A549 (cell line): ENCODE measurements at regions not wholly inside any gene's neighbourhood (a gene's known extent, or its start where the extent isn't known, plus 50 kb on each side); places are given as distances from the start of the nearest gene placed in this dataset.

ENCODE experiments used
- BHLHE40 ChIP-seq: IDR thresholded peaks from 2 replicates; pipeline ENCODE4 v1.6.1; 2012; ENCODE audit warnings: low read depth, low read length, inconsistent platforms
- CBX2 ChIP-seq: fragments of 200-600 bp; sonication (generic); IDR thresholded peaks from 2 replicates; pipeline ENCODE4 v1.6.1; 2016; ENCODE audit warnings: low read depth, mild to moderate bottlenecking, borderline replicate concordance
- CEBPB ChIP-seq, 2 experiments: fragments of >200 bp in 1 of 2; sonication (Bioruptor Twin) in 1 of 2; formaldehyde crosslinking in 1 of 2; IDR thresholded peaks; 2 replicates each; pipeline ENCODE4 v1.6.1; 2012 to 2016
- EHF ChIP-seq: fragments of 250-450 bp; sonication (Bioruptor Pico); IDR thresholded peaks from 2 replicates; pipeline ENCODE4 v1.5.0; 2020; ENCODE audit warnings: mild to moderate bottlenecking
- EP300 ChIP-seq, 2 experiments: fragments of >200 bp; sonication (Bioruptor Twin); formaldehyde crosslinking; IDR thresholded peaks; 2 replicates in 1 of 2; 3 replicates in 1 of 2; pipeline ENCODE4 v1.6.1; 2016 to 2017
- JUNB ChIP-seq: fragments of >200 bp; sonication (Bioruptor Twin); formaldehyde crosslinking; IDR thresholded peaks from 2 replicates; pipeline ENCODE4 v1.6.1; 2016
- MYC ChIP-seq: IDR thresholded peaks from 2 replicates; pipeline ENCODE4 v1.6.1; 2012; ENCODE audit warnings: mild to moderate bottlenecking, inconsistent platforms, low read length, improper control_type of control experiment, borderline replicate concordance
- PHF8 ChIP-seq: fragments of 200-600 bp; sonication (generic); IDR thresholded peaks from 2 replicates; pipeline ENCODE4 v1.6.1; 2016; ENCODE audit warnings: low read depth, mild to moderate bottlenecking, antibody characterized with exemption, moderate library complexity, borderline replicate concordance
- POLR2A ChIP-seq: IDR thresholded peaks from 2 replicates; pipeline ENCODE4 v1.6.1; 2012; ENCODE audit warnings: mild to moderate bottlenecking, low read length
- SMC3 ChIP-seq: fragments of >200 bp; sonication (Bioruptor Twin); formaldehyde crosslinking; IDR thresholded peaks from 3 replicates; pipeline ENCODE4 v1.6.1; 2018; ENCODE audit warnings: inconsistent platforms
- SREBF2 ChIP-seq: fragments of 450-650 bp; IDR thresholded peaks from 2 replicates; pipeline ENCODE4 v1.6.1; 2014; ENCODE audit warnings: mild to moderate bottlenecking, moderate library complexity
- TF ChIP-seq, protein P1 (sequence below): fragments of >200 bp; sonication (Bioruptor Twin); formaldehyde crosslinking; IDR thresholded peaks from 3 replicates; pipeline ENCODE4 v1.5.1; 2016

DNA sequence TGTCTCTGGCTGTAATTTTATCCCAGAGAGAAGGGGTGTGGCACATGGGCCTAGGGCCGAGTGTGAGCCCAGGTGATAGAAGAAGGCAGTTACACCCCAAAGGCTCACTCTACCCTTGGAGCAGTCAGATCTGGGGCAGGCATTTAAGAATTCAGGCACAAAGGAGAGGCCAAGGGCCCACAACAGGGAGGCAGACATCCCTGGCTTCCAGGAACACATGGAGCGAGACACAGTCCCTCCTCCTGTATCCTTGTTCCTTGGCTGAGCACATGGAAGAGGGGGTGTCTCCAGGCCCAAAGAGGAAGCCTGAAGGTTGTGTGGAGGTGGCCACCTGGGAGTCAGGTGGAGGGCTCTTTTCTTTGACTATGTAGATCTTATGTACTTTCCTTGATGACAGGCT, 286.2 kb downstream of the RPS24 start:
- no peak for TF ChIP-seq EHF
- TF ChIP-seq SMC3 = no peak
- TF ChIP-seq PHF8 = no peak
- TF ChIP-seq, protein P1, sequence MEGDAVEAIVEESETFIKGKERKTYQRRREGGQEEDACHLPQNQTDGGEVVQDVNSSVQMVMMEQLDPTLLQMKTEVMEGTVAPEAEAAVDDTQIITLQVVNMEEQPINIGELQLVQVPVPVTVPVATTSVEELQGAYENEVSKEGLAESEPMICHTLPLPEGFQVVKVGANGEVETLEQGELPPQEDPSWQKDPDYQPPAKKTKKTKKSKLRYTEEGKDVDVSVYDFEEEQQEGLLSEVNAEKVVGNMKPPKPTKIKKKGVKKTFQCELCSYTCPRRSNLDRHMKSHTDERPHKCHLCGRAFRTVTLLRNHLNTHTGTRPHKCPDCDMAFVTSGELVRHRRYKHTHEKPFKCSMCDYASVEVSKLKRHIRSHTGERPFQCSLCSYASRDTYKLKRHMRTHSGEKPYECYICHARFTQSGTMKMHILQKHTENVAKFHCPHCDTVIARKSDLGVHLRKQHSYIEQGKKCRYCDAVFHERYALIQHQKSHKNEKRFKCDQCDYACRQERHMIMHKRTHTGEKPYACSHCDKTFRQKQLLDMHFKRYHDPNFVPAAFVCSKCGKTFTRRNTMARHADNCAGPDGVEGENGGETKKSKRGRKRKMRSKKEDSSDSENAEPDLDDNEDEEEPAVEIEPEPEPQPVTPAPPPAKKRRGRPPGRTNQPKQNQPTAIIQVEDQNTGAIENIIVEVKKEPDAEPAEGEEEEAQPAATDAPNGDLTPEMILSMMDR = no peak
- TF ChIP-seq EP300 (IDR thresholded peaks at IDR 0.05) = no peak
- TF ChIP-seq MYC = no peak
- TF ChIP-seq POLR2A = no peak
- TF ChIP-seq SREBF2 = no peak
- TF ChIP-seq CBX2 = no peak
- TF ChIP-seq JUNB = no peak
- TF ChIP-seq BHLHE40 = no peak
- TF ChIP-seq CEBPB (IDR thresholded peaks at IDR 0.05) = no peak
